ENCODE measurements at regions not wholly inside any gene's neighbourhood (a gene's known extent, or its start where the extent isn't known, plus 50 kb on each side); places are given as distances from the start of the nearest gene placed in this dataset.
"Not testable (repeated sequence)": the region's sequence is repeated elsewhere in the genome, so short reads cannot be mapped to it uniquely, and the experiment has no call there.

DNA sequence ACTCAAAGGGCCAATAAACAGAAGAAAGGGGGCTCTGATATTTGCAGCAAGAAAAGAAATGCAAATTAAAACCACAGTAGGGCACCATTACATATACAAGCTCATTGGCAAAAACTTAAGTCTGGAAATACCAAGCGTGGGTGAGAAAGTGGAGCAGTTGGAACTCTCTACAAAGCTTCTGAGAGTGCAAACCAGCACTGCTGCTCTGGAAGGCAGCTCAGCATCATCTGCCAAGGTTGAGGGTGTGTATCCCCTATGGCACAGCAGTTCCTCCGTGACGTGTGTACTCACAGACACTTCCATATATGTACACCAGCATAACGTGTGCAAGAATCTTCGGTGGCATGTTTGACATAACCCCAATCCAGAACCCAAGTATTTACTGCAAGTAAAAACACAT, 271.0 kb upstream of the ATP10A start:
- POLR2A ChIA-PET = no interaction called here
- CTCF ChIA-PET = no interaction called here

DNA sequence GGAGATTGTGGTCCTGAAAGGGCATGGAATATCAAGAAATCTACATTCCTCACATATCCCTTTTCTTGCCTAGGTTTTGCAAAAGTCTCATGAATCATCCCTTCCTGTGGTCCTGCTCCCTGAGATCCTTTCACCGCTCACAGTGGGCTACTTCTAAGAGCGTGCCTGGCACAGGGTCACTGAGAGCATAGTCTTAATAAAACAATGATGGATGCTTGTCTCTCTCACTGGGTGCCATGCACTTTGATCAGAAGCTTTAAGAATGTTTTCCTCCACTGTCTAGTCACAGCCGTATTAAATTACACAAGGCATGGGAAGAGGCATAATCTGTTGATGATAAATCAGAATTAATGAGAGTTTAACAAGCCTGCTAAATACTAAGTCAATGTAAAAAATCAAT, 269.7 kb upstream of the ATP10A start:
- ChIA-PET POLR2A (no interaction called here), CTCF (no interaction called here)

DNA sequence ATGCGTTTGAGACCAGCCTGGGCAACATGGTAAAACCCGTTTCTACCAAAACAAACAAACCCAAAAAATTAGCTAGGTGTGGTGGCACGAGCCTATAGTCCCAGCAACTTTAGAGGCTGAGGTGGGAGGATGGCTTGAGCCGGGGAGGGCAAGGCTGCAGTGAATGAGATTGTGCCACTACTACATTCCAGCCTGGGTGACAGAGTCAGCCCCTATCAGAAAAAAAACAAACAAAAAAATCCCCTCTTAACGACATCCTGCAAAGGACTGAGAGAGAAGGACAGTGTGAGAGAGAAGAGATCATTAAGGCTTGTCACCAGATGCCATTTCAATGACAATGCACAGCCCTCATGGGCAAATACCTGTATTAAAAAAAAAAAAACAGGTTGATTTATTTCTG, 266.7 kb upstream of the ATP10A start:
- ChIA-PET CTCF (no interaction called here), POLR2A (no interaction called here)

DNA sequence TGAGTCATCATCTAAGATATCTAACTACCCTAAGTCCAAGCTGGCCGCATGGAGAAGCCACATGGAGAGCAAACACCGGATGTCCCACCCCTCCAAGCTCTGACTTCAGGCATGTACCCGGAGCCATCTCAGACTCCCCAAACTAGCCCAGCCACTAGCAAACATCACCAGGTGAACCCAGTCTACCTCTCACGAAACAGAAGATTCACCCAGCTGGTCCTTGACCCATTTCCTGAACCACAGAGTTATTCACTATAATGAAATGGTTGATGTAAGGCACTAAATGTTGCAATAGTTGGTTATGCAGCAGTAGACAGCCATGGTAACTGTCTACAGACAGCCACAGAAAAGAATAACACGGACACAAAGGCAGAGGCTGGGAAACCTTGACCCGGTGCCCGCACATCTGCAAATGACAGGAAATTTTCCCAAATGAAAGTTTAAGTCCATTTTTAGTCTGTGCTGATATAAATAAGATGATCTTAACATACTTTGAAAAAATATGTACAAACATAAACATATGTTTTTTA, 265.5 kb upstream of the ATP10A start:
- POLR2A ChIA-PET = interaction anchor here (0.5 kb wide), 1 partner anchor 123 kb away, joined by 10 read pairs; no protein-coding TSS in a partner anchor
- CTCF ChIA-PET = no interaction called here

DNA sequence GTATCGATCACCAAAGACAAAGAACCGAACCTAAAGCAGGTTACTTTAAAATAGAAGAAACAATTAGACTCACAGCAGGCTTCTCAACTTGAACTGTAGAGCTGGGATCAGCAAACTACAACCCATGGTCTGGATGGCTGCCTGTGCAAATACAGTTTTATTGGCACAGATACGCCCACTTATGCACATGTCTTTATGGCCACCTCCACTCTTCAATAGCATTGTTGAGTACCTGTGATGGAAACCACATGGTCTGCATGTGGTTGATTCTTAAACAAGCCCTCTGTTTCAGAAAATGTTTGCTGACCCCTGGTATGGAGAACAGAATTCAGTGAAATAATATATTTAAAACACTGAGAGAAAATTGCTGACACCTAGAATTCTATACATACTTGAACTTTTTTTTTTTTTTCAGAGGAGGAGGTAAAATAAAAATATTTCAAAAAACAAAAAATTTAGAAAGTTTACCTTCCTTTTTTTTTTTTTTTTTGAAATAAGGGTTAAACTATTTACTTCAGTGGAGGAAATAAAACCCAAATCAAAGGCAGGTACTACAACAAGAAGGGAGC, 263.8 kb upstream of the ATP10A start:
- POLR2A ChIA-PET = no interaction called here

DNA sequence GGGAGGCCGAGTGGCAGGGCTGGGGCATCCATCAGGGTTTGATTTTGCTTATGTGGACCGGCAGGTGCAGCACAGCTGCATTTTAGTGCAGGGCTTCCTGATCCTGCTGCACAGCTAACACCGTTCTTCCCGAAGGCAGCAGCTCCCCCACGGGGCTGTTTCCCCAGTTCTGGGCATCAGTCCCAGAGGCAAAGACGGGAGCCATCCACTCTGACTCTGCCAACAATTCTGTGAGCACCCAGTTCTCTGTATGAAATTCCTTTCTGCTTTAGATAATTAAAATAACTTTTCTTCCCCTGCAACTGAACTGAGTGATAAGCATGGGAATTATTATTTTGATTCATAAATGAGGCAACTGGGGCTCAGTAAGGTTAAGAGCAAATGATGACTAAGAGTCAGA, 262.9 kb upstream of the ATP10A start:
- ChIA-PET CTCF (no interaction called here), POLR2A (no interaction called here)

More for the DNA sequence above, 263.8 kb upstream of the ATP10A start:
- CTCF ChIA-PET = no interaction called here

DNA sequence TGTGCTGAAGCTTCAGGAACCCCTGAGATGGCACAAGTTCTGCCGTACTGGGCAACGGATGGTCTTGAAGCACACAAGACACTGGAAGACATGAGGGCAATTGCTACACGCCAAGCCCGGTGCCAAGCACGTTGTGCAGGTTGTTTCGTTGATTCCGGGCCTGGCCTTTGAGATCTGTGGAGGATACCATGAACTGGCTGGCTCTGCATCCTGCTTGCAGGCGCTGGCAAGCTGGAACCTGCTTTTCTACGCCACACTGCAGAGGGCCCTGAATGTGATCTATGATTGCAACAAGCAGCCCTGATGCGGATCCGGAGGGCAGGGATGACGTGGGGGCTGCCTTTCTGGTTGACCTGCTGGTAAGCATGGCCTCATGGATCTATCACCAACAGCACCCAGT, 262.5 kb upstream of the ATP10A start:
- ChIA-PET POLR2A (no interaction called here), CTCF (no interaction called here)

DNA sequence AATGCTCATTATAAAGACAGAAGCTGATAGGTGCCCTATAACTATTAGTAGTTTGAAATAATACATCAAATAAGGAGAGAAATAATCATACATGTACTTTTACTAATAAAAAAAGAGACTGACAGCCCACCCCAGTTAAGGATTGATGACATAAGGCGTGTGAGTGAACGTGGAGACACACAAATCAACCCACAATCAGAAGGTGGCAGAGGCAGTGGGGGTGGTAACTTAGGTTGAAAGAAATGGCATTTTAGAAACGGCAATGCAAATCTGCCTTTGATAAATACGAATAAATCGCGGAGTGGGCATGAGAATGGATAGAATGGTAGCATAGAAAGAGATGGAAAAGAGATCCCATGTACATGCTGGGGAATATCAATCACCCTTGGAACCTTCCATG, 256.2 kb upstream of the ATP10A start:
- ChIA-PET POLR2A (no interaction called here), CTCF (no interaction called here)

DNA sequence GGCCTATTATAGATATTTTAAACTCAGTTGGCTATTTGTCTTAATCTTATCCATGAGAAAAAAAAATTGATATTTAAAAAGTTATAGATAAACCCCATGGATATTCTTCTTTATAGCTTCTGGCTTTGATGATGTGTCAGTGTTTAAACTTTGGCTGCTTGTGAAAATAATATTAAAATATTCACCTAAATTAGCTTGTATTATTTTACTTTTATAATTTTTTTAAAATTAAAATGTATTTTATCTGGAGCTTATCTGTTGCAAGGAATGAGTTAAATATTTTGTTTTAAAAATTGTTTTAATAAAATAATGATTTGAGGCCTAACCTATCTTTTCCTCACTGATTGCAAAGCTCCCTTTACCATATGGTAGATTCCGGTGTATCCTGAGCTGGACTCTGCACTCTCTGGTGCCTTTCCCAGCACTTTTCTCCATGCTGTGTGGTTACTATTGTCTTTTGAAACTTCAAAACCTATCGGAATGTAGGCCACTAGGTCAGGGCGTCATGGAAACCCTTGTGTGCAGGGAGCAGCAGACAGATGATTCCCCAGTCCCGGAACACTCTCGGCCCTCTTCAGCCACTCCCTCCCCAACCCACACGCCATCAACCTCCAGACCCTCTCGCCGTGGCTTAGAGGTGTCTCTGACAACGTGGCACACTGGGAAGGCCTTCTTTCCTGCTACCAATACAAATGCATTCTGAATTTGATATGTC, 252.3 kb upstream of the ATP10A start:
- ChIA-PET CTCF (interaction anchor here (1.2 kb wide), 1 partner anchor 182 kb away, joined by 3 read pairs; no protein-coding TSS in a partner anchor), POLR2A (no interaction called here)

DNA sequence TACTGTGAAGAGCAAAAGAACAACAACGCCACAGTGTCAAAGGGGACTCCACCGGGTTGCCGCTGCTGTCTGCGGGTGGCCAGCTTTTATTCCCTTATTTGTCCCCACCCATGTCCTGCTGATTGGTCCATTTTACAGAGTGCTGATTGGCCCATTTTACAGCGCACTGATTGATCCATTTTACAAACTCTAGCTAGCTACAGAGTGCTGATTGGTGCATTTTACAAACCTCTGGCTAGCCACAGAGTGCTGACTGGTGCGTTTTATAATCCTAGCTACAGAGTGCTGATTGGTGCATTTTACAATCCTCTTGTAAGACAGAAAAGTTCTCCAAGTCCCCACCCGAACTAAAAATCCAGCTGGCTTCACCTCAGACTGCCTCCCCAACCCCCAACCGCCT, 251.0 kb upstream of the ATP10A start:
- POLR2A ChIA-PET, CTCF ChIA-PET: not testable (repeated sequence)

DNA sequence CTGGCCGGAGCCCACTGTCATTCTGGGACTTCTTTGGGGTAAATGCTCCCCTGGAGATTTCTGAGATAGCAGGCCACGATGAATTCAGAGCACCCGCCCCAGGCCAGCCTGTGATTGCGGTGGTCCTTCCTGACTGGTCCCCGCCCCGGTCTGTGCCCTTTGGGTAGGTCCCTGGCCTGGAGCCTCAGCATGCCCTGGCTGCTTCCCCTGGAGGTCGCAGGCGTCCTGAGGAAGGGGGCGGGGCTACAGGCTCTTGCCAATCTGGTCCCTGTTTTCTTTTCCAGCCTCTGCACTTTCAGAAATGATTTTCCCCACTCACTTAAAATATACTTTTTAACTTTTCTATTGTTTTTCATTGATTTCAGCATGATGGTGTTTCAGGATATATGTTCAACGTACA, 250.2 kb upstream of the ATP10A start:
- CTCF ChIA-PET = no interaction called here
- POLR2A ChIA-PET = no interaction called here

DNA sequence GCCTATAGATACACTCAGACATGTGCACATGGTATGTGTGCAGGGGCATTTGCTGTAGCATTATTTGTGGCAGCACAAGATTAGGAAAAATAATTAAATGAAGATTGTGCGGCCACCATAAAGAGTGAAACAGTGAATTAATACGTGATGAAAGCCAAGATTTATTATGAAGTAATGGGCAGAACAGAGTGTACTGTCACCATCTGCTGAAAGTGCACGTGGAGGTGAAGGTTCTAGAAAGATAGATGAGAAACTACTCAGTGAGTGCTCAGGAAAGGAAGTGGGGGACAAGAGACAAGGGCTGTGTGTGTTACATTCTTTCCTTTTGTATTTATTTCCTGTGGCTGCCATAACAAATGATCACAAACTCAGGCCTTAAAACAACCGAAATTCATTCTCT, 246.1 kb upstream of the ATP10A start:
- CTCF ChIA-PET = no interaction called here
- POLR2A ChIA-PET = no interaction called here

DNA sequence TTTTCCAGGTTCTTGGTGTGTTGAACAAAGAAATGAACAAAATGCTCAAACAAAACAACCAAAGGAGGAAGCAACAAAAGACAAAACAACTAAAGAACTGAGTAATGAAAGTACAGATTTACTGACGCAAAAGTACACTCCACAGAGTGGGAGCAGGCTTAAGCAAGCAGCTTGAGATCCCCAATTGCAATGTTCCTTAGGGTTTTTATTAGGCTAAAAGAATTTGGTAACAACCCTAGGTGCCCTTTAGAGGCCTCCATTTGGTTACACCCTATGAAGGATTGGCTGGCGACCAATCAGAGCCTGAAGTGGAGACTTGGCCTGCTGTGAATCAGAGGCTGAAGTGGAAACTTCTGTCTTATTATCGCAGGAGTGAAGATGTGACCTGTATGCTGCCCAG, 243.4 kb upstream of the ATP10A start:
- POLR2A ChIA-PET = no interaction called here

DNA sequence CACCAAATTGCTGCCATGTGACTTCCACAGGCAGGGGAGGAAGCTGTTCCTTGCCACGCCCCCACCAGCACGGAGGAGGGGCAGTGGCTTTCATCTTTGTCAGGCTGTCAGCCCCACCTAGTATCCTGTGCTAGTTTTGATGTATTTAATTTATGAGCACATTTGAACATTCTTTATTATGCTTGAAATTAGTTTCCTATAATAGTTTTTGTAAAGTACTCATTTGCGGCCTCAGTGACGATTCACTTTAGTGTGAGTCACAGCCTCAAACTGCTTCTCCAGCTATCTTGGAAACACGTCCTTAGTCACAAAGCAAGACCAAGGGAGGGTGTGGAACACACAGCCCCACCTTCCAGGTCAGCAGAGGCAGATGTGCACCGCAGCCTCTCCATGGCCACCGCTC, 239.9 kb upstream of the ATP10A start:
- POLR2A ChIA-PET = no interaction called here
- CTCF ChIA-PET = no interaction called here

More for the DNA sequence above, 243.4 kb upstream of the ATP10A start:
- CTCF ChIA-PET = no interaction called here

DNA sequence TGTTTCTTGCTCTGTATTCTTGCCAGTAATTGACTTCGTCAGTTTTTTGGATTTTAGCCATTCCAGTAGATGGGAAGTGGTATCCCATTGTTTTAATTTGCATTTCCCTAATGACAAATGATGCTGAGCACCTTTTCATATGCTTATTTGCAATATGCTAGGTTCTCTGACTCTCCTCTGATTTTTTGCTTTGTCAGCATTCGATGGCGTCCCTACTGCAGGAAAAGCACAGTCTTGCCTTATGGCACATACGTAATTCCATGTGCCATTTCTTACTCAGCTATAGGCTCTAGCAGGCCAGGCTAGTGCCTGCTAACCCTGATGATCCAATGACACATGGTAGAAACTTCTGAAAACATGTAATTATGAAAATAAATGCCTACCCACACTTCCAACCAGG, 239.2 kb upstream of the ATP10A start:
- POLR2A ChIA-PET = no interaction called here
- CTCF ChIA-PET = no interaction called here

DNA sequence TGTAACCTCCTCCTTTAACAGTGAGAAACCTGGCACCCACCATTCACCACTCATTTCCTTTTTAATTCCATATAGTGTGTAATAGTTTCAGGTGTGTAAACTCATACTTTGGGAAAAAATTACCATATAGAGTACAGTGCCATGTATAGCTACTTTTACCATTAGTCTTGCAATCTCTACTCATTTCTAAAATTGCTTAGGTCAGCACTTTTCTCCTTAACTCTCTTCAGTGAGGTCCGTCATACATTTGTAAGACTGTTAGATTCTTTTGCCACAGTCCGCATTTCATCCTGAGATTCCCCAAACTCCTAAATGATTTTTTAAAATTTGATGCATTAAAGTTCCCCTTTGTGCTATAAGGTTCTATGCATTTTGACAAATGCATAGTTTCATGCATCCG, 238.3 kb upstream of the ATP10A start:
- ChIA-PET POLR2A (no interaction called here), CTCF (no interaction called here)

DNA sequence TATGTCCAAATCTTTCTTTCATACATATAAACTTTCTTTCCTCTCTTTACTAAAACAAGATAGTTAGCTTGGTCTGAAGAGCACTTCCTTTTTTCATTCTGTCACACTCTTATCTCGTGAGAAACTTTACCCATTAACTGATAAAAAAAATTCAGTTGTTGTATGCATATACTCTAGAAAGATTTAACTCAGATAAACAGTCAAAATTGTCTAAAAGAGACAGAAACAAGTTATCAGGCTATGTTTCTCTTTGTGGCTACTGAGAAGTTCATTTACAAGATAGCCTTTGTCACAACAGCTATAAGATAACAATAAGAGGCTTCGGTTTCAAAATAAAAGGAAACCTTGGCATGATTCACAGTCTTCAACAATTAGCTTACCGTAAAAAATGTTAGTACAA, 235.7 kb upstream of the ATP10A start:
- CTCF ChIA-PET = no interaction called here

DNA sequence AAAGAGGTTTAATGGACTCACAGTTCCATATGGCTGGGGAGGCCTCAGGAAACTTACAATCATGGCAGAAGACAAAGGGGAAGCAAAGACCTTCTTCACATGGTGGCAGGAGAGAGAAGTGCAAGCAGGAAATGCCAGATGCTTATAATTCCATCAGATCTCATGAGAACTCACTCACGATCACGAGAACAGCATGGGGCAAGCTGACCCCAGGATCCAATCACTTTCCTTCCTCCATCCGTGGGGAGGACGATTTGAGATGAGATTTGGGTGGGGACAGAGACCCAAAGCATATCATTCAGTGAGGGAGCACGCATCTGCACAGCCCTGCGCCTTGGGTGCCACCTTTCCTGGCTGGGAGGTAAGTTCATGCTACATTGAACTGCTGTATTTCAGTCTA, 234.1 kb upstream of the ATP10A start:
- POLR2A ChIA-PET = no interaction called here

More for the DNA sequence above, 235.7 kb upstream of the ATP10A start:
- POLR2A ChIA-PET = no interaction called here

DNA sequence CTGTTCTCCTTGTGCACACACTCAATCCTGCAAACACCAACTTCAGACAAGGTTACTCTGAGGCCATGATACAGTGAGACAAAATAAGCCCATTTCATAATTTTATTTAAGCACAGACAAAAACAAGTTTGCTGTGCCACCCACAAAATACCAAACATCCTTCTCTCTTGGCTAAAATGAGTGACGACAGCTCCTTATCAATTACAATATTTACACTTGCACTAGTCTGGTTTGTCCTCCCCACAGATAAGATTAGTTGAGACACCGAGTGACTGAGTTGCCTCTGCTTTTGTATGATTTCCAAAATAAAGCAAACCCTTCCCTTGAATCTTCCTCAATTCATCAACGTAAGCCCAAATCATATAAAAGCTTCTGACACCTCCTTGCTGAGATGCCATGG, 233.5 kb upstream of the ATP10A start:
- POLR2A ChIA-PET = no interaction called here
- CTCF ChIA-PET = no interaction called here

More for the DNA sequence above, 234.1 kb upstream of the ATP10A start:
- CTCF ChIA-PET = no interaction called here

DNA sequence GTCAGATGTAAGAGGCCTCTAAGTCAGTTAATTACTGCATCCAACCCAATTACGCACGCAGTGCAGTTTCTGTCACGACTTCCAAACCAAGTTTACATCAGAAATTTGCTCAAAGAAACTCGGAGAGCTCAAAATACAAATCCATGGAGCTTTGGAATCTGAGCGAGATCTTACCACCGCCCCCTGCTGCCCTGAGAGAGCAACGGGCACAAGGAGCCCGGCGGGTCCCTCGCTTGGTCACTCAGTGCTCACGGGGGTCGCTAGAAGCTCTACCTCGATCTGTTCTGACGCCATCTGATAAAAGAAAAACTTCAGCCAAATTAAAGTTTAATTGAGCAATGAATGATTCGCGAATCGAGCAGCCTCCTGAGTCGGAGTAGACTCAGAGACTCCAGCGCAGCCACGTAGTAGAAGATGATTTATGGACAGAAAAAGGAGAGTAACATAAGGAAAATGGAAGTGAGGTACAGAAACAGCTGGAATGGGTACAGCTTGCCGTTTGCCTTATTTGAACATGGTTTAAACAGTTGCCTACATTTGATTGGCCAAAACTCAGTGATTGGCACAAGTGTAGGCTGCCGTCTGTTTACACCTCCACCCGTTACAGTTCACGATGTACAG, 232.7 kb upstream of the ATP10A start:
- CTCF ChIA-PET = interaction anchor here (1.2 kb wide), 1 partner anchor 14 kb away, joined by 3 read pairs; no protein-coding TSS in a partner anchor
- POLR2A ChIA-PET = no interaction called here

DNA sequence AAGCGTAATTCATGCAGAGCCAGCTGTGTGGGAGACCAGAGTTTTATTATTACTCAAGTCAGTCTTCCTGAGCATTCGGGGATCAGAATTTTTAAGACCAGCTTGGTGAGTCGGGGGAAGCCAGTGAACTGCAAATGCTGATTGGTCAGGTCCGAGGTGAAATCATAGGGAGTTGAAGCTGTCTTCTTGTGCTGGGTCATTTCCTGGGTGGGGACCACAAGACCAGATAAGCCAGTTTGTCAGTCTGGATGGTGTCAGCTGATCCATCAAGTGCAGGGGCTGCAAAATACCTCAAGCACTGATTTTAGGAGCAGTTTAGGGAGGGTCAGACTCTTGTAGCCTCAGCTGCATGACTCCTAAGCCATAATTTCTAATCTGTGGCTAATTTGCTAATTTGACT, 228.1 kb upstream of the ATP10A start:
- POLR2A ChIA-PET = no interaction called here

More for the DNA sequence above, 228.1 kb upstream of the ATP10A start:
- CTCF ChIA-PET = interaction anchor here (1.2 kb wide), 1 partner anchor 19 kb away, joined by 3 read pairs; no protein-coding TSS in a partner anchor
